KG1 (cell line): ENCODE measurements at regions not wholly inside any gene's neighbourhood (a gene's known extent, or its start where the extent isn't known, plus 50 kb on each side); places are given as distances from the start of the nearest gene placed in this dataset.
"Not testable (repeated sequence)": the region's sequence is repeated elsewhere in the genome, so short reads cannot be mapped to it uniquely, and the experiment has no call there.

Experiments used
- DNase-seq: peaks from one replicate; lab custom pipeline; 2025; lab: John Stamatoyannopoulos, UW

- DNase-seq: no peak
Observed at GRCh38 chr16:66095676-66096075, 270.8 kb upstream of the CDH5 start.

GRCh38 chr16:66093191-66093590 is 273.3 kb upstream of the CDH5 start:
- no peak for DNase-seq

- no peak for DNase-seq
Observed at GRCh38 chr16:66091471-66091891, 275.0 kb upstream of the CDH5 start.

GRCh38 chr16:66088681-66089080 is 277.8 kb upstream of the CDH5 start:
- DNase-seq: no peak

- no peak for DNase-seq
Observed at GRCh38 chr16:66087308-66087707, 279.2 kb upstream of the CDH5 start.

GRCh38 chr16:66085651-66086050 is 280.8 kb upstream of the CDH5 start:
- no peak for DNase-seq

GRCh38 chr16:66084731-66085130 is 281.8 kb upstream of the CDH5 start:
- not testable (repeated sequence) for DNase-seq

GRCh38 chr16:66084306-66084705 is 282.2 kb upstream of the CDH5 start:
- DNase-seq: no peak

GRCh38 chr16:66083171-66083570 is 283.3 kb upstream of the CDH5 start:
- no peak for DNase-seq

- DNase-seq: no peak
Observed at GRCh38 chr16:66082424-66082823, 284.1 kb upstream of the CDH5 start.

GRCh38 chr16:66081775-66082366 is 284.6 kb upstream of the CDH5 start:
- DNase-seq: no peak

- no peak for DNase-seq
Observed at GRCh38 chr16:66079671-66080334, 286.7 kb upstream of the CDH5 start.

- DNase-seq: no peak
Observed at GRCh38 chr16:66070140-66070917, 296.2 kb upstream of the CDH5 start.

- no peak for DNase-seq
Observed at GRCh38 chr16:66069587-66069986, 296.9 kb upstream of the CDH5 start.

GRCh38 chr16:66066404-66066803 is 300.1 kb upstream of the CDH5 start:
- DNase-seq: no peak

GRCh38 chr16:66065925-66066324 is 300.6 kb upstream of the CDH5 start:
- no peak for DNase-seq

GRCh38 chr16:66064801-66065530 is 301.5 kb upstream of the CDH5 start:
- no peak for DNase-seq

- no peak for DNase-seq
Observed at GRCh38 chr16:66058832-66059231, 307.7 kb upstream of the CDH5 start.

- DNase-seq: no peak
Observed at GRCh38 chr16:66058172-66058691, 308.3 kb upstream of the CDH5 start.

- no peak for DNase-seq
Observed at GRCh38 chr16:66057057-66057456, 309.4 kb upstream of the CDH5 start.

GRCh38 chr16:66054095-66054494 is 312.4 kb upstream of the CDH5 start:
- DNase-seq: no peak

GRCh38 chr16:66052745-66053144 is 313.7 kb upstream of the CDH5 start:
- DNase-seq: no peak
